Osteoblast (primary cell): ENCODE measurements at regions not wholly inside any gene's neighbourhood (a gene's known extent, or its start where the extent isn't known, plus 50 kb on each side); places are given as distances from the start of the nearest gene placed in this dataset.

Experiments
- DNase-seq: peaks from one replicate; pipeline ENCODE4 v3.0.0; 2011; ENCODE audit warnings: low spot score, mixed read lengths; ENCODE audit not compliant: insufficient read length; ENCODE audit errors: missing footprints
- H2AFZ ChIP-seq: 2 replicates; pipeline ENCODE4 v1.6.0; 2011; ENCODE audit warnings: mild to moderate bottlenecking, low read length
- H3K27ac ChIP-seq: 2 replicates; pipeline ENCODE4 v1.5.1; 2011; ENCODE audit warnings: mild to moderate bottlenecking, low read depth, low read length, moderate library complexity
- H3K27me3 ChIP-seq: 2 replicates; pipeline ENCODE4 v1.6.0; 2012; ENCODE audit warnings: mild to moderate bottlenecking, control low read depth, inconsistent platforms, low read length, moderate library complexity; ENCODE audit not compliant: insufficient read depth
- H3K36me3 ChIP-seq: 2 replicates; pipeline ENCODE4 v1.5.1; 2011; ENCODE audit warnings: mild to moderate bottlenecking, low read length, control low read depth, moderate library complexity; ENCODE audit not compliant: insufficient read depth
- H3K4me1 ChIP-seq: 2 replicates; pipeline ENCODE4 v1.5.1; 2011; ENCODE audit warnings: mild to moderate bottlenecking, low read length, control low read depth, moderate library complexity; ENCODE audit not compliant: insufficient read depth
- H3K4me2 ChIP-seq: 2 replicates; pipeline ENCODE4 v1.6.0; 2011; ENCODE audit warnings: mild to moderate bottlenecking, low read length; ENCODE audit not compliant: insufficient read depth
- H3K4me3 ChIP-seq: fragments of 200-600 bp; sonication (generic); 3 replicates; pipeline ENCODE4 v1.5.1; 2012; ENCODE audit warnings: mild to moderate bottlenecking, low read length, inconsistent platforms; ENCODE audit not compliant: insufficient read depth
- H3K79me2 ChIP-seq: 2 replicates; pipeline ENCODE4 v1.6.0; 2012; ENCODE audit warnings: mild to moderate bottlenecking, low read length, control low read depth, inconsistent platforms; ENCODE audit not compliant: insufficient read depth
- H3K9me3 ChIP-seq: 2 replicates; pipeline ENCODE4 v1.5.1; 2011; ENCODE audit warnings: low read depth, low read length, control low read depth
- H4K20me1 ChIP-seq: 2 replicates; pipeline ENCODE4 v1.6.0; 2012; ENCODE audit warnings: mild to moderate bottlenecking, low read length, control low read depth; ENCODE audit not compliant: insufficient read depth
- CTCF ChIP-seq: IDR thresholded peaks from 2 replicates; pipeline ENCODE4 v1.5.1; 2011; ENCODE audit warnings: mild to moderate bottlenecking, low read depth, low read length, moderate library complexity; ENCODE audit errors: extremely low read depth

- Histone ChIP-seq H3K9me3 (no peaks in the 10 kb centered on the region), H3K79me2 (no peaks in the 10 kb centered on the region), H3K36me3 (no peaks in the 10 kb centered on the region), H3K4me2 (no peak overlapping the region), H3K4me1 (no peaks in the 10 kb centered on the region), H2AFZ (no peak overlapping the region), H3K4me3 (no peak overlapping the region), H4K20me1 (no peaks in the 10 kb centered on the region), H3K27me3 (no peaks in the 10 kb centered on the region), H3K27ac (no peak overlapping the region)
- no peak for TF ChIP-seq CTCF
- no peak for DNase-seq
Observed at GRCh38 chr6:119902681-119903080, 553.1 kb upstream of the MAN1A1 start.

DNA sequence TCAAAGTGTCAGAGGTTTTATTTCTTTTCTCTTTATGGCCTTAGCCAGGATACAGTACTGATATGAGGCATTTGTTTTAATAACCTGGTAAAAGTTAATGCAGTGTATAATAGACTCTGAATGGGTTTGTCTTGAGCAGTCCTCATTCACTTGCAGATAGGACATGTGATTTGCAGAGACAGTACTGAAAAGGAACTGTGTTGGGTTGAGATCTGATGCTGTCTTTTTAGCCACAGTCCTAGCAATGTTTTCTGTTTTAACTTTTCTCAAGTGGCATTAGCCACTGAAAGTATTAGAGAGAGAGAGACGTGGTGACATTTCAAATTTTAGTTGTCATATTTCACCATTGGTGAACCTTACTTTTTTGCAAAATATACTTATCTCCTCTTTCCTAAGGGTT lies 547.2 kb upstream of the MAN1A1 start:
- Histone ChIP-seq H3K4me2 (no peak overlapping the region), H3K4me3 (no peak overlapping the region), H3K27me3 (no peaks in the 10 kb centered on the region), H2AFZ (no peak overlapping the region), H3K27ac (no peak overlapping the region), H3K4me1 (no peaks in the 10 kb centered on the region), H3K79me2 (no peaks in the 10 kb centered on the region), H3K9me3 (no peaks in the 10 kb centered on the region), H4K20me1 (no peaks in the 10 kb centered on the region), H3K36me3 (no peaks in the 10 kb centered on the region)
- no peak for DNase-seq
- TF ChIP-seq CTCF, result no peak

GRCh38 chr6:119895626-119896025 lies 546.1 kb upstream of the MAN1A1 start:
- Histone ChIP-seq H3K79me2 (no peaks in the 10 kb centered on the region), H3K4me2 (no peak overlapping the region), H3K27me3 (no peaks in the 10 kb centered on the region)

DNA sequence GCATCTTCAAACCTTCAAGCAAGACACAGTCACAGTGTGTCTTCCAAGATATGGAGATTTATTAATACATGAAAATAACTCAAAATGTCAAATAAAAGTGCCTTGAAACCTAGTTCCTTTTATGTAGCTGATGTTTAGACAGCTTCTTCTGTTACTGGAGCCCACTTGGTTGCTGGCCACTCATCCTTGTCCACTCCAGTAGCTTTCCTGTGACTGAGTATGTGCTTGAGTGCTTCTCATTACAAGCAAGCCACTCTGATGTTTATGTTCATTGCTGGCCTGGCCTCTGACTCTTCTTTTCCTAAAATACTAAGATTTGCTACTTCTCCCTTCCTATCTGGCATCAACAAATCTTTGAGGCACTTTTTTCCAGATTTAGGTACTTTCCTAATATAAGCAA lies 545.2 kb upstream of the MAN1A1 start:
- Histone ChIP-seq H3K4me2 (no peak overlapping the region), H3K27me3 (no peaks in the 10 kb centered on the region), H3K27ac (no peak overlapping the region), H3K4me1 (no peaks in the 10 kb centered on the region), H3K36me3 (no peaks in the 10 kb centered on the region), H2AFZ (no peak overlapping the region), H4K20me1 (no peaks in the 10 kb centered on the region), H3K4me3 (no peak overlapping the region), H3K9me3 (no peaks in the 10 kb centered on the region), H3K79me2 (no peaks in the 10 kb centered on the region)
- no peak for DNase-seq
- TF ChIP-seq CTCF, result no peak

More at GRCh38 chr6:119895626-119896025, 546.1 kb upstream of the MAN1A1 start:
- no peaks in the 10 kb centered on the region for H4K20me1 ChIP-seq
- no peak overlapping the region for H3K27ac ChIP-seq
- H3K9me3 ChIP-seq, result no peaks in the 10 kb centered on the region
- H3K4me1 ChIP-seq, result no peaks in the 10 kb centered on the region
- TF ChIP-seq CTCF, result no peak
- H3K4me3 ChIP-seq, result no peak overlapping the region
- no peak for DNase-seq
- no peak overlapping the region for H2AFZ ChIP-seq
- H3K36me3 ChIP-seq, result no peaks in the 10 kb centered on the region
